GM12891 (cell line): ENCODE measurements at regions not wholly inside any gene's neighbourhood (a gene's known extent, or its start where the extent isn't known, plus 50 kb on each side); places are given as distances from the start of the nearest gene placed in this dataset.

Source experiments
- POLR2A ChIP-seq: IDR thresholded peaks from 2 replicates; pipeline ENCODE4 v1.6.1; 2011; ENCODE audit warnings: low read depth, low read length, control low read depth
- POLR2AphosphoS5 ChIP-seq: IDR thresholded peaks from 2 replicates; pipeline ENCODE4 v1.6.1; 2011; ENCODE audit warnings: low read depth, low read length, control low read depth
- POU2F2 ChIP-seq: IDR thresholded peaks from 2 replicates; pipeline ENCODE4 v1.6.1; 2011; ENCODE audit warnings: low read depth, mild to moderate bottlenecking, control low read depth, low read length, moderate library complexity
- SPI1 ChIP-seq: IDR thresholded peaks from 2 replicates; pipeline ENCODE4 v1.6.1; 2011; ENCODE audit warnings: low read depth, low read length, control low read depth
- TAF1 ChIP-seq: IDR thresholded peaks from 2 replicates; pipeline ENCODE4 v1.6.1; 2011; ENCODE audit warnings: low read depth, low read length, control low read depth

GRCh38 chr5:85512896-85513295 is 1104.8 kb upstream of the COX7C start:
- TF ChIP-seq TAF1 (no peak), POLR2A (no peak), SPI1 (no peak), POLR2AphosphoS5 (no peak), POU2F2 (no peak)
